ENCODE measurements at regions not wholly inside any gene's neighbourhood (a gene's known extent, or its start where the extent isn't known, plus 50 kb on each side); places are given as distances from the start of the nearest gene placed in this dataset.

DNA sequence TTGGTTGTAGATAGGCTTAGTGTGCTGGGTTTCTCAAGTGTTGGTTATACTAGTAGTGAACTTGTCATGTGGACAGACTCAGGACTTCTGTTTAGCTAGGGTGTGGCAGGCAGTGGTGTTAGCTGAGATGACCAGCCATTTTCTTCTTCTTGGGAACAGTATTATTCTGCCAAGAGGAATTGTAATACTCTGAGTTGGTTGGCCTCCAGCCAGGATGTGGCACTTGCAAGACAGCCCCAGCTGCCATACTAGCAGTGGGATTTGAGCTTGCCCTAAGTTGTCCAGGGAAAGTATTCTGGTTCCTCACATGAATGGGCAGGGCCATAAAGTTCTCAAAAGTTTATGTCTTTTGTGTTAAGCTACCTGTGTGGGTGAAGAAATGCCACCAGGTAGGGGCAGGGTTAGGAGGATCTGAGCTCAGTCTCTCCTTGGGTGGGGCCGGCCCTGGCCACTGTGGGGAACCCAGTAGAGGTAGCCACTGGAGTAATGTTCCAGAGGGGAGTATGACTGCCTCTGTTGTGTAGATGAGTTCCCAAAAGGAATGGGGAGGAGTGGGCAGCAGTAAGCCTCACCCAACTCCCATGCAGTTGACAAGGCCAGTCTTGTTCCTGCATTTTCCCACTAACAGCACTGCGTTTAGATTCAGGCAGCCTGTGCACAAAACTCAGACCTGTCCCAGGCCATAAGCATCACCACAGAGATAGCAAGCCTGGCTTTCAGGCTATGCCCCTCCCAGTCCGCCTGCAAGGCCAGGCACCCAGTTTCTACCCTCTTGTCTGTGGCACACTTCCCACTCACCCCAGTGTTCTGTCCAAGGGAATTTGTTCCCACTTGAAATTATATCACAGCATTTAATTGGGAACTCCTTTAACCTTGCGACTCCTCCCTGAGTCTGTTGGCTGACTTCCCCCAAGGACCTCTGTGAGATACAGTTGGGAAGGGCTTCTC is 250.7 kb downstream of the ANXA1 start:
- TF ChIP-seq, protein P1, sequence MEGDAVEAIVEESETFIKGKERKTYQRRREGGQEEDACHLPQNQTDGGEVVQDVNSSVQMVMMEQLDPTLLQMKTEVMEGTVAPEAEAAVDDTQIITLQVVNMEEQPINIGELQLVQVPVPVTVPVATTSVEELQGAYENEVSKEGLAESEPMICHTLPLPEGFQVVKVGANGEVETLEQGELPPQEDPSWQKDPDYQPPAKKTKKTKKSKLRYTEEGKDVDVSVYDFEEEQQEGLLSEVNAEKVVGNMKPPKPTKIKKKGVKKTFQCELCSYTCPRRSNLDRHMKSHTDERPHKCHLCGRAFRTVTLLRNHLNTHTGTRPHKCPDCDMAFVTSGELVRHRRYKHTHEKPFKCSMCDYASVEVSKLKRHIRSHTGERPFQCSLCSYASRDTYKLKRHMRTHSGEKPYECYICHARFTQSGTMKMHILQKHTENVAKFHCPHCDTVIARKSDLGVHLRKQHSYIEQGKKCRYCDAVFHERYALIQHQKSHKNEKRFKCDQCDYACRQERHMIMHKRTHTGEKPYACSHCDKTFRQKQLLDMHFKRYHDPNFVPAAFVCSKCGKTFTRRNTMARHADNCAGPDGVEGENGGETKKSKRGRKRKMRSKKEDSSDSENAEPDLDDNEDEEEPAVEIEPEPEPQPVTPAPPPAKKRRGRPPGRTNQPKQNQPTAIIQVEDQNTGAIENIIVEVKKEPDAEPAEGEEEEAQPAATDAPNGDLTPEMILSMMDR (IDR thresholded peaks at IDR 0.05), result no peak
- TF ChIP-seq POLR2A (IDR thresholded peaks at IDR 0.05), result no peak
